ENCODE measurements at regions not wholly inside any gene's neighbourhood (a gene's known extent, or its start where the extent isn't known, plus 50 kb on each side); places are given as distances from the start of the nearest gene placed in this dataset.

GRCh38 chr5:164115420-164115819 is 610.0 kb downstream of the MAT2B start:
- CTCF ChIA-PET (ENCODE audit: low intra/inter-chr PET ratio, low total read pairs): no interaction called here
- intact Hi-C loops (cut with micrococcal nuclease; ENCODE audit: unreplicated experiment): no loop called here
- in situ Hi-C loops (cut with HindIII; ENCODE audit: extremely low pct_ligation_motif_present, low pct_unique_long_range_greater_than_20kb): no loop called here

GRCh38 chr5:164119806-164120447 is 614.5 kb downstream of the MAT2B start:
- FAIRE-seq: no peak
- peak; percentile 76 for ATAC-seq
- no peaks in the 10 kb centered on the region for H3K36me3 ChIP-seq (replicated peaks in 1 of 2; ENCODE audit: control insufficient read depth in 1 of 2, insufficient read depth in 2 of 2, low read length in 2 of 2)
- no peaks in the 10 kb centered on the region for H3K79me2 ChIP-seq (ENCODE audit: insufficient read depth, low read length)
- H3K4me3 ChIP-seq (replicated peaks in 1 of 3; ENCODE audit: insufficient read depth in 1 of 3, low read depth in 2 of 3, low read length in 3 of 3): no peak overlapping the region
- peaks cover 36% of the 10 kb centered on the region for H3K9me3 ChIP-seq (ENCODE audit: low read length)
- no peaks in the 10 kb centered on the region for H3K27me3 ChIP-seq (ENCODE audit: control insufficient read depth in 1 of 2, insufficient read depth in 2 of 2, low read length in 2 of 2)
- no peak overlapping the region for H3K9ac ChIP-seq (ENCODE audit: insufficient read depth, low read depth, low read length)
- peak overlapping the region; percentile 54 for H2AFZ ChIP-seq (ENCODE audit: low read length)
- TSS peak; percentile 85 for BruUV-seq (replicated peaks)
- POLR2A ChIA-PET: no interaction called here
- H3K27ac ChIP-seq (ENCODE audit: extremely low read length, insufficient read depth, low read length): no peak overlapping the region
- CTCF ChIA-PET (ENCODE audit: low intra/inter-chr PET ratio, low total read pairs): no interaction called here
- peak; percentile 99 for TF ChIP-seq TP53 (CRISPR knock-in tag; conservative IDR thresholded peaks at IDR 0.05)
- TF ChIP-seq ZSCAN12 (CRISPR knock-in tag; IDR thresholded peaks at IDR 0.05): no peak
- 0 out of 2 replicates have a peak, but pooled peaks cover 7% of the 10 kb centered on the region for H3K4me1 ChIP-seq (ENCODE audit: insufficient read depth, low read length)
- DNase-seq (ENCODE audit: low spot score): peak; percentile 30
- intact Hi-C loops (cut with micrococcal nuclease; ENCODE audit: unreplicated experiment): no loop called here
- in situ Hi-C loops (cut with HindIII; ENCODE audit: extremely low pct_ligation_motif_present, low pct_unique_long_range_greater_than_20kb): no loop called here
- H3K4me2 ChIP-seq (ENCODE audit: low read depth, low read length): peak overlapping the region; percentile 52
- WGBS (ENCODE audit: low lambda C conversion rate): 2% methylated on average over 7 of the region's 7 CpGs
- H4K20me1 ChIP-seq (ENCODE audit: insufficient read depth, low read length): no peaks in the 10 kb centered on the region

More at GRCh38 chr5:164115420-164115819, 610.0 kb downstream of the MAT2B start:
- Histone ChIP-seq H3K79me2 (ENCODE audit: insufficient read depth, low read length) (no peaks in the 10 kb centered on the region), H3K9me3 (ENCODE audit: low read length) (peaks cover 28% of the 10 kb centered on the region), H3K27ac (ENCODE audit: extremely low read length, insufficient read depth, low read length) (no peak overlapping the region), H2AFZ (ENCODE audit: low read length) (no peak overlapping the region), H3K4me1 (ENCODE audit: insufficient read depth, low read length) (0 out of 2 replicates have a peak, but pooled peaks cover 7% of the 10 kb centered on the region), H4K20me1 (ENCODE audit: insufficient read depth, low read length) (no peaks in the 10 kb centered on the region), H3K4me2 (ENCODE audit: low read depth, low read length) (no peak overlapping the region), H3K36me3 (replicated peaks in 1 of 2; ENCODE audit: control insufficient read depth in 1 of 2, insufficient read depth in 2 of 2, low read length in 2 of 2) (no peaks in the 10 kb centered on the region), H3K9ac (ENCODE audit: insufficient read depth, low read depth, low read length) (no peak overlapping the region), H3K27me3 (ENCODE audit: control insufficient read depth in 1 of 2, insufficient read depth in 2 of 2, low read length in 2 of 2) (no peaks in the 10 kb centered on the region), H3K4me3 (replicated peaks in 1 of 3; ENCODE audit: insufficient read depth in 1 of 3, low read depth in 2 of 3, low read length in 3 of 3) (no peak overlapping the region)
- ATAC-seq (no peak), FAIRE-seq (no peak), DNase-seq (ENCODE audit: low spot score) (no peak)
- WGBS (ENCODE audit: low lambda C conversion rate): 0% methylated on average over 2 of the region's 2 CpGs
- POLR2A ChIA-PET: no interaction called here
- BruUV-seq (replicated peaks): no TSS peak
- no peak for TF ChIP-seq NFKB2 (CRISPR knock-in tag; IDR thresholded peaks at IDR 0.05; ENCODE audit: borderline replicate concordance)
- TF ChIP-seq JUN (CRISPR knock-in tag; IDR thresholded peaks at IDR 0.05): no peak
- TF ChIP-seq USF2 (IDR thresholded peaks at IDR 0.05; ENCODE audit: low read depth, low read length): no peak
- TF ChIP-seq USF2 (CRISPR knock-in tag; IDR thresholded peaks at IDR 0.05; ENCODE audit: borderline replicate concordance): no peak
